CD4-positive, alpha-beta T cell treated with Interleukin-10 for 1 hour (primary cell): ENCODE measurements at regions not wholly inside any gene's neighbourhood (a gene's known extent, or its start where the extent isn't known, plus 50 kb on each side); places are given as distances from the start of the nearest gene placed in this dataset.

Source experiments
- DNase-seq: peaks from one replicate; pipeline ENCODE4 v3.0.0-alpha.2; 2020

DNA sequence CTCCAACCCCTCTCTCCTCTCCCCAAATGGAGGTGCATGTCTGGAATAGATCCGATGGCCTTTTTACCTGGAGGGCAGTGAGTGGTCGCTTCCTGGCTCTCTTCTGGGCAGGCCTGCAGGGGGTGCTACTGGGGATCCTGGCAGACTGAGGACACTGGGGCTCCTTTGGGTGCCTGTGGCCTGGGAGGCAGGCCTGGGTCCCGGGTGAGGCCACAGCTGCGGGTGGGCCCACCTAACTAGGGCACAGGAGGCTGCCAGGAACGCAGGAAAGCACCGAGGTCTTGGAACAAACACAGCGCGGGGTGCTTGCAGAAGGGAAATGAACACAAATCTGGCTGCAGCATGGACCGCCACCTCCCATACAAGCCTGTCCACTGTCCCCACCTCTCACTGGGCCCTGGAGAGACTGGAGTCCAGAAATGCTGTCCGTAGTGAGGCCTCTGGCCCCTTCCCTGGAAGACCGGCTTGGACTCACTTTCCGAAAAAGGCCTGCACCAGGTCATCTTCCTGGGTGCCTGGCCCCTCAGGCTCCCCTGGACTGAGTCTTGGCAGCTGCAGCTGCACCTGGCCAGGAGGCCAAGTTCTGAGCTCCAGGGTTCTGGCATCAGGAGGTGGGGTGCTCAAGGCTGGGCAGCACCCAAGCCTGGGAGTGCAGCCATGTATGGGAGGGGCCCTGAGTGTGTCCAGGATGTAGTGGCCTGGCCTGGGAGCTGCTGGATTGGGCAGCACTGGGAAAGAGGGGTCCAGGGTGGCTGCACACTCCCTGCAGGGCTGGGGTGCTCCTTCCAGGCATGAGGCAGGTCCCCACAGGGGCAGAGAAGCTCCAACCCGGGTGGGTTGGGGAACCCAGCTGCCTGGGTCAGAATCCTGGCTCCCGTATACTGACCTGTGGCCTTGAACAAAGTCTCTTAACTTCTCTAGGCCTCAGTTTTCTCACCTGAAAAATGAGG lies 195.1 kb downstream of the IRF8 start:
- no peak for DNase-seq

DNA sequence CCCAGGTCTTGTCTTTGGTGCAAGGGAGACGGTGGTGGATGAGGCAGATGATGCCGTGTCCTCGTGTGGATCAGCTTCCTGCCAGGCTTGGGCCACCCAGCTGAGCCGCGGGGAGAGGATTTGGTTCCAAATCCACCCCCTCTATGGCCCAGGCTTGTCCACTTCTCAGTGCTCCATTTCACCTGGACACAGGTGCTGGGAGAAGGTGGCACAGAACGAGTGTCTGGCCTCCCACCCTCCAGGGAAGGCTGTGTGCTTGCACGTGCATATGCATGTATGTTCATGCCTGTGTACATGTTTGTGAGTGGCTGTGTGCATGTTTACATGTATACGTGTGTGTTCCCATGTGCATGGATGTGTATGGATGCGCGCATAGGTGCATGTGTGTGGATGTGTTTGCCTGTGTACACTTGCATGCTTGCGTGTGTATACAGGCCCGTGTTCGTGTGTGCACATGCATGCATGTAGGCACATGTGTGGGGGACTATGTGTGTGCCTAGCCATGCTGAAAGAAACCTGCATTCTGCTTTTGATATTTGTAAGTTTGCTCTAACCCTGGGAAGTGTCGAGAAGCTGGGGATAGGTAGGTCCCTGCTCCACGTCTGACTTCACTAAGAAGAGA lies 196.3 kb downstream of the IRF8 start:
- DNase-seq = no peak

DNA sequence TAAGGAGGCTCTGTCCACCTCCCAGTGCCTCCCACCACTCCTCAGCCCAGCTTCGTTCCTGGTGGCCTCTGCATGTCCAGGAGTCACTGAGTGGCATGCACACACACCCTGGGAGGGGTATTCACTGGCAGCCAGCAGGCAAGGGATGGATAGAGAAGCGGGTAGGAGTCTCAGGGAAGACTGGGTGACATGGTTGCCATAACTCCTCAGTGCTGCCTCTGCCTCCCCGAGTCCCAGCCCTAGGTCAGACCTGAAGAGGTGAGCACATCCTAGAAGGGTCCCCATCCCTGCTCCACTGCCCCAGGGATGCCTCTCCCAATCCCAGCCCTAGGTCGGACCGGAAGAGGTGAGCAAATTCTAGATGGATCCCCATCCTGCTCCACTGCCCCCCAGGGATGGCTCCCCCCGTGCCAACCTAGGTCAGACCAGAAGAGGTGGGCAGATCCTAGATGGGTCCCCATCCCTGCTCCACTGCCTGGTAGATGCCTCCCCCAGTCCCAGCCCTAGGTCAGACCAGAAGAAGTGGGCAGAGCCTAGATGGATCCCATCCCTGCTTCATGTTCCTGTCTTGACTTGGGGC lies 197.0 kb downstream of the IRF8 start:
- no peak for DNase-seq

DNA sequence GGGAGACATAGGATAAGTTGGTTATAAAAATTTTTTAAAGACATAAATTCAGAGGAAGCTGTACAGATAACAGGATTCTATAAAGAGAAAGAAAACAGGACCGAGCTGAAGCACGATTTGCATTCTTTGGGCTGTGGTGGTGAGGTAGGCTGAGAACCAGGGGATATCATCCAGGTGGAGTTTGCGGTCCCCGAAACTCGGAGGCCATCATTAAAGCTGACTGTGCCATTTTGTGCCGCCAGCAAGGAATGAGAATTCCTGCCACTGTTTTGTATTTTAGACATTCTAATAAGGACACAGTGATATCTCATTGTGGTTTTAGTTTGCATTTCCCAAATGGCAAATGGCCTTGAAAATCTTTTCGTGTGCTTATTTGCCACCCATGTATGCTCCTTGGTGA lies 197.9 kb downstream of the IRF8 start:
- DNase-seq = no peak

DNA sequence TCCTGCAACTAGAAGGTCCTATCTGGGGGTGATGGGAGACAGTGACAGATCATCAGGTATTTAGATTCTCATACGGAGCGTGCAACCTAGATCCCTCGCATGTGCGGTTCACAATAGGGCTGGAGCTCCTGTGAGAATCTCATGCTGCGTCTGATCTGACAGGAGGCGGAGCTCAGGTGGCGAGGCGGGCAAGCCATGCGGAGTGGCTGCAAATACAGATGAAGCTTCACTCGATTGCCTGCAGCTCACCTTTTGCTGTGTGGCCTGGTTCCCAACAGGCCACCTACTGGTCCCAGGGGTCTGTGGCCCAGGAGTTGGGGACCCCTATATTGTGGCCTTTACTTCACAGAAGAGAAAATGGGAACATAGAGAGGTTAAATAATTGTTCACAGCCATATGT lies 200.4 kb downstream of the IRF8 start:
- no peak for DNase-seq

DNA sequence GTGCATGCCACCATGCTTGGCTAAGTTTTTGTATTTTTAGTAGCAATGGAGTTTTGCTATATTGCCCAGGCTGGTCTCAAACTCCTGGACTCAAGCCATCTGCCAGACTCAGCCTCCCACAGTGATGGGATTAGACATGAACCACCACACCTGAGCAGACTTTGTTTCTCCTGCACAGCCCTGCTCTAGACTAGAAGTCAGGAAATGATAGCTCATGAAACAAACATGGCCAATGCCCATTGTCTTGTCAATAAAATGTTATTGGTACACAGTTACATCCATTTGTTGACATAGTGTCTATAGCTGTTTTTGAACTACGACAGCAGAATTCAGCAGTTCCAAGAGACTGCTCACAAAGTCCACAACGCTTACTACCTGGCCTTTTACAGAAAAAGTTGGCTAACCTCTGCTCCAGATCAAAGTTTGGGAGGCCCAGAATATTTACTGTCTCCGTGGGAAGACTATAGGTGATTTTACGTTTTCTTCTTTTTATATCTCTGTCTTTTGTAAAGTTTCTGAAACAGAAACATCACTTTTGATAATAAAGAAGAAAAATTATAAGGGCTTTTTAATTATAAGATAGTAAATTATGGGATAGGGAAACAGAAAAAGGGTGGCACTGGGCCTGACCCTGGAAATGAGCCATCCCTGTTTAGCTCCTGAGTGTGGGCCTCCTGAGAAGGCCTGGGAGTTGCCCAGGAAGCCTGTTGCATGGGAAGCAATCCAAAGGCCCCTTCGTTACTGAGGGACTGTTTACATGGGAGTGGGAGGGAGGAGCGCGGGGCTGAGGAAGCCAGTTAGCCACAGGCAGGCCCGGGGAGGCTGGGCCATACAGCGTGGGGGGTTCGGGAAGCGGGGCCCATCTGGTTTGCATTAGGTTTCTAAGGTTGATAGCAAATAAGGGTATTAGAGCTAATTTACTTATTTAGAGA lies 201.5 kb downstream of the IRF8 start:
- DNase-seq = no peak

DNA sequence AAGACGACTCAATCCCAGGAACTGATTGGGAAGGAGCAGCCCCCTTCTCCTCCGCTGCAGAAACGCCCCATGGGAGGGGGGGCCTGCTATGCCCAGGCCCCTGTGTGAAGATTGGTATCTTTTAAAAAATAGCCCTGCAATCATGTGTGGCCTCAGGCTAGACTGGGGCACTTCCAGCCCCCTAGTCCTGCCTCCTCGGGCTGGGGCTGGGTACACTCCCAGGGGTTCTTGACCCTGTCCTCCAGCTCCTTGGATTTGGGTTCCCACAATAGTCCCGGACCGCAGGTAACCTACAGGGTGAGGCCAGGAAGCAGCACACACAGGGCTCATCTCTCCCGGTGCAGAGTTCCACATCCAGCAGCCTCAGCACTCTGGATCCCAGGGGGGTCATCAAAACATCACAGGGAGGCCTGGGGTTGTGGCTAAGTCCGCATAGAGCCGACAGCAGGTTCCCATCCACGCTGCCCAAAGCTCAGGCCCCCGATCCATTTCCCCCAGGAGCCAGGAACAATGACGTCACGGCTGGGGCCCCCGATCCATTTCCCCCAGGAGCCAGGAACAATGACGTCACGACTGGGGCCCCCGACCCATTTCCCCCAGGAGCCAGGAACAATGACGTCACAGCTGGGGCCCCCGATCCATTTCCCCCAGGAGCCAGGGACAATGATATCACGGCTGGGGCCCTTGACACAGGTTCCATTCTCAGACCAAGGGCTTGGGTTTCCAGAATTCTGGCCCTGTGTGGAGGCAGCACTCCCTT lies 202.4 kb downstream of the IRF8 start:
- DNase-seq = no peak

DNA sequence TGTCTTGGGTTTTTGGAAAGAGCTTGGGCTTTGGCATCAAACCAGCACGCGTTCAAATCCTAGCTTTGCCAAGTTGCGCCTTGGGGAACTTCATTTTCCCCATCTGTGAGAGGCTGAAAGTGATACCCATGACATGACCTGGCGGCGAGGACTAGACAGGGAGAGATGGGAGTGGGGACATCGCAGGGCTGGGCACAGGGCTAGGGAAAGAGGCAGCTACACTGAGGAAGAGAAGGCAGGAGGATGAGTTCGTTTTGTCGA lies 202.9 kb downstream of the IRF8 start:
- DNase-seq = no peak

DNA sequence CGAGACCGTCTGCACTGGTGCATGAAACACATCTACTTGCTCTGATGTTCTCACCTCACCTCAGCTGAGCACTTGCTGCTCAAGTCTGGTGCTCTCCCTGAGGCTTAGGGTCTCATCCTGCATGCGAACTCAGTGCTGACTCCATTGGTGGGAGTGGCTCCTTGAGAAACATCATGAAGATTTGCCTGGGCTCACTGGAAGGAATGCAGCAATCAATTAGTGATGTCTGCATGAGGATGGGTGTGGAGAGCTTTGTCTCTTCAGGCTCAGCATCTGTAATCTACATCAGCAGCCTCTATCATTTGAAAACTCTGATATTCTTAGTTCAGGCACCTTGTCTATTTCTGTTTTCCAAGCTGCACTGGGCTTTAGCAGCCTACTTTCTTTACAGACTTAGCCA lies 204.4 kb downstream of the IRF8 start:
- DNase-seq = no peak

DNA sequence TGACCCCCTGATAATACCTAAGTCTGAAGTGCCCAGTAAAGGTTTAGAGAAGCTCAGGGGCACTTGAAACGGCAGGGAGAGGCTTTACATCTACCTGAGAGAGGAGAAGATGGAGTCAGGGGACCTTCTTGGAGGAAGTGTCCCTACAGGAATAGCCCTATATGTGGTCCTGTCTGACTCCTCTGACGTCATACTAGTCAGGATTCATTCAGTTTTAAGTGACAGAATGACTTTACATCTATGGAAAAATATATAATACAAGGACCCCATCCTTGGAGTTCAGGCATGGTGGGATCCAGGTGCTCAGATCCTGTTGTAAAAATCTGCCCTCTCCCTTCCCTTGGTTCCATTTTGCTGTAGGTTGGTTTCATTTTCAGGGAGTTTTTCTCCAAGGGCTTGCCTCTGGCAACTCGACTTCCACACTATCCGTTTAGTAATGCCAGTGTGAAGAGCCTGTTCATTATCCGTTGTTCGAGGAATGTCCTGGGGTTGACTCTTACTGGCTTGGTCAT lies 205.6 kb downstream of the IRF8 start:
- DNase-seq = no peak

DNA sequence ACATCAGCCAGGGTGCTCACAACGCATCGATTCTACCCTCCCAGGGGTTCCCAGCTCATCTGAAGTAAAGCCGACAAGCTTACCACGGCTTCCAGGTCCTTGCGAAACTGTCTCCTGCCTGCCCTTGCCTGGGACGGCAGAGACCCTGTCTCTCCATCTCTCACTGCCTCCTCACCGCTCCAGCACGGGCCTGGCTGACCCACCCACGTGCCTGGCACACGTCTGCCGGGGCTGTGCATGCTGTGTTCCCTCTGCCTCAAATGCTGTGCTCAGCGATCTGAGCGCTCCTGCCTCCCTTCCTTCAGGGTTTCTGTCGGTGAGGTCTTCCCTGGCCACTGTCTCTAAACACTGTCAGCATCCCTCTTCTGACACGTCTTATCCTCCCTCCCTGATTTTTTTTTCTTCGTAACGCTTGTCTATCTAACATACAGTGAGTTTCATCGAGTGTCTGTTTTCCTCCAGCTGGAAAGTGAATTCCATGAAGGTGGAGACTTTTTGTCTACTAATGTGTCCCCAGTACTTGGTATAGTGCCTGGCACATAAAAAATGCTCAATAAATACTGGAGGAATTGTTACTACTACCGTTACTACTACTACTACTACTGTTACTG lies 208.4 kb downstream of the IRF8 start:
- DNase-seq = no peak

DNA sequence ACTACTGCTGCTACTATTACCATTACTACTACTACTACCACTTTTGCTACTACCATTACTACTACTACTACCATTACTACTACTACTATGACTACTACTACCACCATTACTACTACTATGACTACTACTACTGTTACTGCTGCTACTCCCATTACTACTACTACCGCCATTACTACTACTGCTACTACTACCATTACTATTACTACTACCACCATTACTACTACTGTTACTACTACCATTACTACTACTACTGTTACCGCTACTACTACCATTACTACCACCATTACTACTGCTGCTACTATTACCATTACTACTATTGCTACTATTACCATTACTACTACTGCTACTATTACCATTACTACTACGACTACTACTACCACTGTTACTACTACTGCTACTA lies 209.1 kb downstream of the IRF8 start:
- no peak for DNase-seq

DNA sequence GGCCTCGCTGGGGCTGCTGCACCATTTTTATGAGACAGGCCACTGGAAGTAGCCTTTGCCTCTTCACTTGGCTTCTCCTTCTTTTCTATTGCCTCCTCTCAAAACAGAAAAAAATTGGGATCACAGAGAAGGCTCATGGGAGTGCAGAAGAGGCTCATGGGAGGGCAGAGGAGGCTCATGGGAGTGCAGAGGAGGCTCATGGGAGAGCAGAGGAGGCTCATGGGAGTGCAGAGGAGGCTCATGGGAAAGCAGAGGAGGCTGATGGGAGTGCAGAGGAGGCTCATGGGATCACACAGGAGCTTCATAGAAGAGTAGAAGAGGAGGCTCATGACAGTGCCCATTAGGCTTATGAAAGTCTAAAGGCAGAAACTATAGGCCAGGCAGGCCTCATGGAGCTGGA lies 211.2 kb downstream of the IRF8 start:
- no peak for DNase-seq

DNA sequence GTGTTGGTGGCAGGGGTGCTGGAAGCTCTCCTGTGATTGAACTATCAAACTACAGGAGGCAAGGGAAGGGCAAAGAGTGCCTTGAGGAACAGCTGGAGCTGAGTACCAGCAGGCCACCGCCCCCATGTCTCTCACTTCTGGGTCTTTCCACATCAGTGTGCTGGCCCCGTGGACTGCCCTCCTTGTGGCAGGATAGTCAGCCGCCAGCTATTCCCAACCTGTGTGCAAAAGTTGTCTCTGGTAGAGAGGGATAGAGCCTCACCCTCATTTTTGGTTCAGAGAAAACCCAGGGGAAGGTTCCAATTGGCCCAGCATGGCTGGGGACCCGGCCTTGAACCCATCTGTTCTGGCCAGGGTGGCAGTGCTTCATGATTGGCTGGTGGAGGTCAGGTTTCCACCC lies 211.8 kb downstream of the IRF8 start:
- no peak for DNase-seq

DNA sequence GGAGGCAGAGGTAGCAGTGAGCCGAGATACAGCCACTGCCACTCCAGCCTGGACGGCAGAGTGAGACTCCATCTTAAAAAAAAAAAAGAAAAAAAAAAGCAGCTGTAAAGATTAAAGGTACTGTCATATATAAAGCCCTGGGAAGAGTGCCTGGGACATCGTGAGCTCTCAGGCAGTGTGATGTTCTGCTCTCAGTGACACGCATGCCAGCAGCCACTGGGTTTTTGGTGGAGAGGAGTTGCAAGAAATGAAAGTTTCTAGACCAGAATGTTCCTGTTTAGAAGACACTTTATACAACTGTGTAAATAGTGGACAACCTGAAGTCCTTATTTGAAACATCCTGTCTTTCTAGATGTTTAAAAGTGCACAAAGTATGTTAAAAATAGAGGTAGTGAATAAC lies 213.2 kb downstream of the IRF8 start:
- no peak for DNase-seq

DNA sequence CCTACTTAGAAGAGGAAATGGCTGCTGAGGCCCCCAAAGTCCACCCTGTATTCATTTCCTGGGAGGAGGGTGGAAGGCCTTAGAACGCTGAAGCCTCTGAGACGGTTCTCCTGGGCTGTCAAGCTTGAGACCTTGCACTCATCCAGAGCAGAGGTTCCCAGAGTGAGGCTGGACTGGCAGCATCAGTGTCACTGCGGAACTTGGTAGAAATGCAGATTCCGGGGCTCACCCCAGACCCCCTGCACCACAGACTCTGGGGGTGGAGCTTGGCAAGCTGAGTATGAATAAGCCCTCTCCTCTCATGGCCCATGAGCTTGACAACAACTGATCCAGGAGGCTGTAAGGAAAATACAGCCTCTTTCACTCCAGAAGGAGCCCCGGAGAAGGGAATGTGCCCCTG lies 218.3 kb downstream of the IRF8 start:
- no peak for DNase-seq

DNA sequence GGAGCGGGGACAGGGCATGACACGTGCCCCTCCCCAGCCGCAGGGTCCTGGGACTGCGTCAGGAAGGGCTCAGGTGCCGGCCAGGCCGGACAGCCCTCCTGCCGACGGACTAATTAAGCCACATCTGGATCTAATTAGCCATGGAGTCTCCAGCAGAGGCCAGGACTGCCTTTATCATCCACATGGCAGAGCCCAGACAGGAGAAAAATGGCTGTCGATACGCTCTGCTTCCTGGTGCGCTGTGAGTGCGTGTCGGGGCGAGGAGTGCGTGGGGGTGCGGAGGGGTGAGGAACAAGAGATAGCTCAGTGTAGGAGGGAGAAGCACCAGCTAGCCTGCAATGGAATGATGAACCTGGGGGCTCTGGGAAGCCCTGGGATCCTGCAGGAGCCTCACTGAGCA lies 218.8 kb downstream of the IRF8 start:
- DNase-seq = no peak

DNA sequence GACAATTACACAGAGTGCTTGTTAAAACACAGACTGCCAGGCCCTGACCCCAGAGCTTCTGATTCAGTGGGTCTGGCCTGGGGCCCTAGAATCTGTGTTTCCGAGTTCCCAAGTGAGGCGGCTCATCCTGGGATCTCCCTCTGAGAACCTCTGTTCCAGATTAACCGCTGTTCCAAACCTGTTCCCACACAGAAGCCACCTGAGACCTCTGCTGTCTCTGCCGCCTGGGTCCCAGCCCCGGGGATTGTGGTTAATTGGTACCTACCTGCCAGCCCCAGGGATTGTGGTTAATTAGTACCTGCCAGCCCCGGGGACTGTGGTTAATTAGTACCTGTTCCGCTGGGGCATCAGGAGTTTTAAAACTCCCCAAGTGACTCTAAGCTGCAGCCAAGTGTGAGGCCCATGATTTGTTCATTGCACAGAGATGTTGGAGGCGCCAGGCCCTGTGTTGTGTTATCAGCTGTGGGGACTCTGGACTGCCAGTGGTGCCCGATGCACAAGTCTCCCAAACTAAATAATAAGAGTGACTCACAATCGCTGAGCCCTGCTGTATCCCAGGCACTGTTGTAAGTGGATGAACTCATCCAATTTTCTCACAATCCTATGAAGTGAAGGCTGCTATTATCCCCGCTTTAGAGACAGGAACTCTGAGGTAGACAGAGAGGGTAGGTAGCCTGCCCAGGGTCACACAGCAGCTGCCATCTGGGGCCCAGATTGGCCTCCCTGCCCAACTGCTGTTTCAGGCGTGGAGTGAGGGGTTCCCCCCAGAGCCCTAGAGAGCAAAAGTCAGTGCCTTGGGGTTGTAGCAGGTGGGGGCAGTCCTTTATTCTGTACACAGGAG lies 219.7 kb downstream of the IRF8 start:
- DNase-seq = no peak

DNA sequence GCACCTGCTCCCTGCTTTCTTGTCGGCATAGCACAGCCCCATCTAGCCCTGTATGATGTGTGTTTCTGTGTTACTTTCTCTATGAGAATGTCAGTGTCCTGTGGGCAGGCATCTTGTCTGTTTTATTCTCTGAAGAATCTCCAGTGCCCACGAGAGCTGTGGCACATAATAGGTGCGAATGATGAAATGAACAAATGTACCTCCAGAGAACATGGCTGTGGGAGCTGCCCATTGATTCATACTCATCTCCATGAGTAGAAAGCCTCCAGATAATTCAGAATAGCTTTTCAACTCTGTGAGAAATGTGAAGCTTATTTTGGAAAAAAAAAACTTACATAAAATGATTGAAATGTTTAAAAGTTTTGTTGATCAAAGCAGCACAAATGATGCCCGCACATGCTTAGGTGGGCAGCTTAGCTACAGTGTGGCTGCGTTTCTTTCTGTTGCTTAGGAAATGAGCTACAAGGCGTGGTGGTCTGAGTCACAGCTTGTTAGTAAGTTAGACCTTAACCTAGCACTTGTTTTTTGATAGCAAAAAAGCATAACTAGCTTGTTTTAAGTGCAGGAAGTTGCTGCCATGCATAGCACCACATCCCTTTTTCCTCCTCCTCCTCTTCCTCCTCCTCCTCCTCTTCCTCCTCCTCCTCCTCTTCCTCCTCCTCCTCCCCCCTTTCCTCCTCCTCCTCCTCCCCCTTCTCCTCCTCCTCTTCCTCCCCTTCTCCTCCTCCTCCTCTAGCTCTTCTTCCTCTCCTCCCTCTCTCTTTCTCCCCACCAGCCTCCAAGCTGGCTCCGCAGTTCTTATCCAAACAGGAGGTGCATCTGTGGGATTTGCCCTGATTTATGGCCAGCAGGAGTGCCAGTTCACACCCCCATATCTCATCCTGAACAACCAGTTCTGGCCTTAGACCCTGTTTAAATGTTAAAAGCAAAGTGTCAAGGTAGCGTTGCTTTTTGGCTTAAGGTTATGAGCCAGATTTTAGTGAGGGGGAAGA lies 221.5 kb downstream of the IRF8 start:
- no peak for DNase-seq
